GM10248 (cell line): ENCODE measurements at regions not wholly inside any gene's neighbourhood (a gene's known extent, or its start where the extent isn't known, plus 50 kb on each side); places are given as distances from the start of the nearest gene placed in this dataset.

ENCODE experiments used
- CTCF ChIA-PET: fragments of 300-600 bp; sonication (Branson Sonifier 250); formaldehyde crosslinking; extraction: SDS; loops from one replicate; lab custom pipeline; 2021; ENCODE audit warnings: antibody characterized with exemption; lab: Yijun Ruan, JAX
- POLR2A ChIA-PET: fragments of 350-650 bp; sonication (Branson Sonifier 250); formaldehyde crosslinking; extraction: SDS; loops from one replicate; lab custom pipeline; 2020; ENCODE audit warnings: antibody characterized with exemption; lab: Yijun Ruan, JAX
- DNase-seq: peaks from one replicate; pipeline ENCODE4 v3.0.0; 2012; ENCODE audit errors: extremely low spot score
- TF ChIP-seq, protein P1 (sequence below): IDR thresholded peaks from 2 replicates; pipeline ENCODE4 v1.5.1; 2012; ENCODE audit warnings: mild to moderate bottlenecking, low read depth; ENCODE audit errors: extremely low read depth, missing control alignments, control extremely low read depth

- ChIA-PET POLR2A (no interaction called here), CTCF (interaction anchor here (0.7 to 2.5 kb wide), 2 partner anchors 9 to 105 kb away, joined by 3 to 7 read pairs; no protein-coding TSS in a partner anchor)
- TF ChIP-seq, protein P1, sequence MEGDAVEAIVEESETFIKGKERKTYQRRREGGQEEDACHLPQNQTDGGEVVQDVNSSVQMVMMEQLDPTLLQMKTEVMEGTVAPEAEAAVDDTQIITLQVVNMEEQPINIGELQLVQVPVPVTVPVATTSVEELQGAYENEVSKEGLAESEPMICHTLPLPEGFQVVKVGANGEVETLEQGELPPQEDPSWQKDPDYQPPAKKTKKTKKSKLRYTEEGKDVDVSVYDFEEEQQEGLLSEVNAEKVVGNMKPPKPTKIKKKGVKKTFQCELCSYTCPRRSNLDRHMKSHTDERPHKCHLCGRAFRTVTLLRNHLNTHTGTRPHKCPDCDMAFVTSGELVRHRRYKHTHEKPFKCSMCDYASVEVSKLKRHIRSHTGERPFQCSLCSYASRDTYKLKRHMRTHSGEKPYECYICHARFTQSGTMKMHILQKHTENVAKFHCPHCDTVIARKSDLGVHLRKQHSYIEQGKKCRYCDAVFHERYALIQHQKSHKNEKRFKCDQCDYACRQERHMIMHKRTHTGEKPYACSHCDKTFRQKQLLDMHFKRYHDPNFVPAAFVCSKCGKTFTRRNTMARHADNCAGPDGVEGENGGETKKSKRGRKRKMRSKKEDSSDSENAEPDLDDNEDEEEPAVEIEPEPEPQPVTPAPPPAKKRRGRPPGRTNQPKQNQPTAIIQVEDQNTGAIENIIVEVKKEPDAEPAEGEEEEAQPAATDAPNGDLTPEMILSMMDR = no peak
- no peak for DNase-seq
Observed at GRCh38 chr5:104189031-104189430, 626.4 kb upstream of the NUDT12 start.

GRCh38 chr5:104187656-104188055 is 625.1 kb upstream of the NUDT12 start:
- TF ChIP-seq, protein P1 = no peak
- DNase-seq = no peak
- CTCF ChIA-PET = no interaction called here
- POLR2A ChIA-PET = no interaction called here

- ChIA-PET POLR2A (no interaction called here), CTCF (no interaction called here)
- DNase-seq = no peak
- TF ChIP-seq, protein P1 = no peak
Observed at GRCh38 chr5:104186510-104186909, 623.9 kb upstream of the NUDT12 start.

DNA sequence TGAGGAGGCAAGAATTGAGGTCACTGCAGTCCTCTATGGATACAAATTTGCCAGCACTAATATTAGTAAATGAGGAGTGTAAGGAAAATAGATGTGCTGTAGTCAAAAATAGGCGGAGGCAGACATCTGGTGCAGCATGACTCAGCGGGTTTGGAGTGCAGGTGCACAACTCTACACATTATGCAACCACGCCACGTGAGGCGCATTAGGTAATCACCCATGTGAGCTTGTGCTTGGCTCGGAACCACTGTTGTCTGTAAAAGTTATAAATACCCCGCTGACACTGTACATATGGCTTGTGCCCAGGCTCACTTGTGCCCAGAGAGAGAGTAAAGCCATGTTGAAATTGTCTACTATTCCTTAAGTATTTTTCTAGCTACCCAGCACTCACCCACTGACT is 623.5 kb upstream of the NUDT12 start:
- CTCF ChIA-PET = no interaction called here
- TF ChIP-seq, protein P1 = no peak
- DNase-seq = no peak
- POLR2A ChIA-PET = no interaction called here

DNA sequence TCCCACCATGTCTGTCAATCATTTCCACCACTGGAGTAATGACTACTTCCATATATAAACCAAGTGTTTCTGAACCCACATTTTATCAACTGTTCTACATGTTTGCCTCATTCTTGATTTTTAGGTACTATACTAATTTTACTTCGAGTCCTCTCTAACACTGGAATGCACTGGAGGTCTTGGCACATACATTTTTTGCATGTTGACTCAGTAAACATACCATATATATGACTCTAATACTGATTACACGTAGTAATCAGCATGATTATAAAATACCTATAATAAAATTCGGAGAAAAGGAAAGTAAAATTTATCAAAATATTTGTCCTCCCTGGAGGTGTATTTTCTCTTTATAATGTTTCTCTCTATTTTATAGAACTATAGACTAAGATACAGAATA is 621.7 kb upstream of the NUDT12 start:
- no peak for DNase-seq
- ChIA-PET CTCF (no interaction called here), POLR2A (no interaction called here)
- TF ChIP-seq, protein P1 = no peak

DNA sequence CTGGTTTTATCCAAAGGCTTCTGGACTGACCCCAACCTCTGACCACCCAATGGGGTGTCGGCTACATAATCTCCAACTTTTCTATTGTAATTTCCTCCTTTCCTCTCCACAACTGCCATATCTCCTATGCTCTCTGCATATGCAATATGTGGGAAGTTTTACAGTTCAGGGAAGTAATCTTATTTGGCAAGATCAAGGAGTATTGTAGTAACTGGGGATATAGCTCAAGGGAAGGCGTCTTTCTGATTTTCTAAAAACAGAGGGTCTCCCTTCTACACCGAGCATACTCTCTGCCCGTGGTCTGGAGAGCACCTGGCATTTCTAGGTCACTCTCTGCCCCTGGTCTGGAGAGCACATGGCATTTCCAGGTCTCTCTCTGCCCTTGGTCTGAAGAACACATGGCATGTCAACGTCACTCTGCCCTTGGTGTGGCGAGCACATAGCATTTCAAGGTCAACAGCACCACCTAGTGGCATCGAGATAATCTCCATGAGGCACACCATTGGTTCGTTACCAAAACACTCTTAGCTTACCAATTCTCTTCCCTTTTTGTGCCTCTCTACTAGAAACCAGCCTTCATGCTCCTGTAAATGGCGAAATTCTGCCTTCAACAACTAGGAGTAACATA is 616.4 kb upstream of the NUDT12 start:
- TF ChIP-seq, protein P1 = peak; percentile 26
- ChIA-PET CTCF (interaction anchor here (0.7 to 1.8 kb wide), 21 partner anchors 8 to 629 kb away, joined by 3 to 11 read pairs (median 3); no protein-coding TSS in a partner anchor), POLR2A (no interaction called here)
- DNase-seq = peak; percentile 10
